ENCODE measurements at regions not wholly inside any gene's neighbourhood (a gene's known extent, or its start where the extent isn't known, plus 50 kb on each side); places are given as distances from the start of the nearest gene placed in this dataset.

- TF ChIP-seq YY1 (IDR thresholded peaks at IDR 0.05; ENCODE audit: insufficient read depth, insufficient read length): no peak
- no peak for TF ChIP-seq SUZ12 (IDR thresholded peaks at IDR 0.05; ENCODE audit: extremely low read depth, insufficient read depth, insufficient read length)
- TF ChIP-seq ZNF274 (IDR thresholded peaks at IDR 0.05; ENCODE audit: low read depth, low read length): no peak
Measured at GRCh38 chr5:33102551-33102950, 338.2 kb upstream of the TARS1 start.
